HG03066 (cell line): ENCODE measurements at regions not wholly inside any gene's neighbourhood (a gene's known extent, or its start where the extent isn't known, plus 50 kb on each side); places are given as distances from the start of the nearest gene placed in this dataset.
"Not testable (repeated sequence)": the region's sequence is repeated elsewhere in the genome, so short reads cannot be mapped to it uniquely, and the experiment has no call there.

Experiments used
- ATAC-seq: cut with Tn5 transposase; IDR thresholded peaks from one replicate; pipeline ENCODE4 v1.9.1; 2021; ENCODE audit warnings: low read depth; ENCODE audit not compliant: unreplicated experiment

GRCh38 chr14:106776395-106776983 lies 1250.1 kb downstream of the TMEM121 start:
- no peak for ATAC-seq

- no peak for ATAC-seq
Observed at GRCh38 chr14:106778986-106779385, 1252.6 kb downstream of the TMEM121 start.

GRCh38 chr14:106786697-106787096 lies 1260.3 kb downstream of the TMEM121 start:
- ATAC-seq, result no peak

- no peak for ATAC-seq
Observed at GRCh38 chr14:106787626-106788025, 1261.2 kb downstream of the TMEM121 start.

GRCh38 chr14:106788534-106788933 lies 1262.2 kb downstream of the TMEM121 start:
- no peak for ATAC-seq

- no peak for ATAC-seq
Observed at GRCh38 chr14:106789318-106789717, 1262.9 kb downstream of the TMEM121 start.

- no peak for ATAC-seq
Observed at GRCh38 chr14:106790189-106791036, 1264.0 kb downstream of the TMEM121 start.

- no peak for ATAC-seq
Observed at GRCh38 chr14:106792543-106792942, 1266.2 kb downstream of the TMEM121 start.

- ATAC-seq, result not testable (repeated sequence)
Observed at GRCh38 chr14:106798166-106798565, 1271.8 kb downstream of the TMEM121 start.

- ATAC-seq, result no peak
Observed at GRCh38 chr14:106802413-106803364, 1276.3 kb downstream of the TMEM121 start.

GRCh38 chr14:106803379-106803778 lies 1277.0 kb downstream of the TMEM121 start:
- ATAC-seq, result no peak

- no peak for ATAC-seq
Observed at GRCh38 chr14:106807493-106807892, 1281.1 kb downstream of the TMEM121 start.

- ATAC-seq, result no peak
Observed at GRCh38 chr14:106808458-106808857, 1282.1 kb downstream of the TMEM121 start.

- ATAC-seq, result no peak
Observed at GRCh38 chr14:106808907-106809306, 1282.5 kb downstream of the TMEM121 start.

GRCh38 chr14:106809615-106810014 lies 1283.2 kb downstream of the TMEM121 start:
- ATAC-seq, result no peak

- not testable (repeated sequence) for ATAC-seq
Observed at GRCh38 chr14:106810168-106810567, 1283.8 kb downstream of the TMEM121 start.

- no peak for ATAC-seq
Observed at GRCh38 chr14:106811162-106811561, 1284.8 kb downstream of the TMEM121 start.

- no peak for ATAC-seq
Observed at GRCh38 chr14:106812788-106813476, 1286.5 kb downstream of the TMEM121 start.

- ATAC-seq, result no peak
Observed at GRCh38 chr14:106813477-106813823, 1287.1 kb downstream of the TMEM121 start.

GRCh38 chr14:106820119-106820518 lies 1293.7 kb downstream of the TMEM121 start:
- no peak for ATAC-seq
